Testis (tissue), 2 donors: ENCODE measurements at regions not wholly inside any gene's neighbourhood (a gene's known extent, or its start where the extent isn't known, plus 50 kb on each side); places are given as distances from the start of the nearest gene placed in this dataset.

ENCODE experiments used
- DNase-seq: peaks from one replicate; pipeline ENCODE4 v3.0.0-alpha.2; 2019
- H3K27ac ChIP-seq, 2 donors: fragments of 200-600 bp; sonication (generic); one replicate each; pipeline ENCODE4 v1.5.1; 2019
- H3K27me3 ChIP-seq: fragments of 200-600 bp; sonication (generic); one replicate; pipeline ENCODE4 v1.5.1; 2019
- H3K36me3 ChIP-seq: fragments of 200-600 bp; sonication (generic); one replicate; pipeline ENCODE4 v1.5.1; 2017; ENCODE audit warnings: low read depth; ENCODE audit errors: missing control alignments
- H3K4me1 ChIP-seq: fragments of 200-600 bp; sonication (generic); one replicate; pipeline ENCODE4 v1.5.1; 2019
- H3K4me3 ChIP-seq, 2 donors: fragments of 200-600 bp; sonication (generic); one replicate each; pipeline ENCODE4 v1.5.1; 2017 to 2019
- H3K9me3 ChIP-seq: fragments of 200-600 bp; sonication (generic); one replicate; pipeline ENCODE4 v1.5.1; 2017
- POLR2A ChIP-seq: fragments of 450-650 bp; IDR thresholded peaks from one replicate; pipeline ENCODE4 v1.6.1; 2017; ENCODE audit warnings: antibody characterized with exemption, mild to moderate bottlenecking, moderate library complexity
- WGBS, 2 donors: methylation state at CpG; one replicate each; pipeline ENCODE4 v1.1.5; 2018; 5-methylcytosine and 5-hydroxymethylcytosine counted together
- intact Hi-C: fragments of 100-400 bp; cut with DNase I; formaldehyde crosslinking; loops from one replicate; pipeline ENCODE4 v1.15.1; 2023; ENCODE audit warnings: low total_unique reads
- TF ChIP-seq, protein P1 (sequence below), 3 experiments: fragments of 450-650 bp in 2 of 3; fragments of 200-600 bp in 1 of 3; sonication (generic) in 1 of 3; IDR thresholded peaks; one replicate each; pipeline ENCODE4 v1.5.1; 2016 to 2019; ENCODE audit warnings: antibody characterized with exemption in 3 of 3, mild to moderate bottlenecking in 2 of 3, moderate library complexity in 1 of 3

DNA sequence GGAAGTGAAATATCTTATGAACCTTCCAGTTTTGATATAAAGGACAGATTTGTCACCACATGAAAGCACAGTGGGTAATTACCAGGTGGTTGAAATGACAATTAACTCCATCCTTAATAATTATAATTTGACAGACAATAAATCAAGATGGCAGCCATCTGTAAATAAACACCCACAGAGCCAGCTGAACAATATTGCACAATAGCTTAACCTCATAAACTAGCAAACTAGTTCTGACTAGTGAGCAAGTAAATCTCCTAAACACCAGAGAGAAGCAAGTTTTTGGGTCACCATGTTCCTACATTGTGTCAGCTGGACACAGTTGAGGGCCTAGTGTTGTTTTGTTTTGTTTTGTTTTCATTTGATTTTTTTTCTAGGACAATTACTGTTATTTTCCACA is 577.4 kb downstream of the ACTL7B start:
- intact Hi-C loops, result no loop called here

GRCh38 chr9:108277216-108277615 is 578.6 kb downstream of the ACTL7B start:
- H3K4me1 ChIP-seq, result no peaks in the 10 kb centered on the region
- H3K4me3 ChIP-seq, result no peak overlapping the region
- H3K27ac ChIP-seq, result no peak overlapping the region
- no peaks in the 10 kb centered on the region for H3K36me3 ChIP-seq
- no peaks in the 10 kb centered on the region for H3K9me3 ChIP-seq
- intact Hi-C loops, result no loop called here
- no peak for DNase-seq
- TF ChIP-seq, protein P1, sequence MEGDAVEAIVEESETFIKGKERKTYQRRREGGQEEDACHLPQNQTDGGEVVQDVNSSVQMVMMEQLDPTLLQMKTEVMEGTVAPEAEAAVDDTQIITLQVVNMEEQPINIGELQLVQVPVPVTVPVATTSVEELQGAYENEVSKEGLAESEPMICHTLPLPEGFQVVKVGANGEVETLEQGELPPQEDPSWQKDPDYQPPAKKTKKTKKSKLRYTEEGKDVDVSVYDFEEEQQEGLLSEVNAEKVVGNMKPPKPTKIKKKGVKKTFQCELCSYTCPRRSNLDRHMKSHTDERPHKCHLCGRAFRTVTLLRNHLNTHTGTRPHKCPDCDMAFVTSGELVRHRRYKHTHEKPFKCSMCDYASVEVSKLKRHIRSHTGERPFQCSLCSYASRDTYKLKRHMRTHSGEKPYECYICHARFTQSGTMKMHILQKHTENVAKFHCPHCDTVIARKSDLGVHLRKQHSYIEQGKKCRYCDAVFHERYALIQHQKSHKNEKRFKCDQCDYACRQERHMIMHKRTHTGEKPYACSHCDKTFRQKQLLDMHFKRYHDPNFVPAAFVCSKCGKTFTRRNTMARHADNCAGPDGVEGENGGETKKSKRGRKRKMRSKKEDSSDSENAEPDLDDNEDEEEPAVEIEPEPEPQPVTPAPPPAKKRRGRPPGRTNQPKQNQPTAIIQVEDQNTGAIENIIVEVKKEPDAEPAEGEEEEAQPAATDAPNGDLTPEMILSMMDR (IDR thresholded peaks at IDR 0.05), result no peak
- H3K27me3 ChIP-seq, result no peaks in the 10 kb centered on the region

More for the DNA sequence above, 577.4 kb downstream of the ACTL7B start:
- Histone ChIP-seq H3K27ac (peak overlapping the region in 1 of 2 donors; percentile 55), H3K36me3 (no peaks in the 10 kb centered on the region), H3K27me3 (no peaks in the 10 kb centered on the region), H3K4me3 (no peak overlapping the region), H3K9me3 (no peaks in the 10 kb centered on the region), H3K4me1 (no peaks in the 10 kb centered on the region)
- TF ChIP-seq, protein P1 (IDR thresholded peaks at IDR 0.05), result no peak
- TF ChIP-seq POLR2A, result no peak
- DNase-seq, result no peak

DNA sequence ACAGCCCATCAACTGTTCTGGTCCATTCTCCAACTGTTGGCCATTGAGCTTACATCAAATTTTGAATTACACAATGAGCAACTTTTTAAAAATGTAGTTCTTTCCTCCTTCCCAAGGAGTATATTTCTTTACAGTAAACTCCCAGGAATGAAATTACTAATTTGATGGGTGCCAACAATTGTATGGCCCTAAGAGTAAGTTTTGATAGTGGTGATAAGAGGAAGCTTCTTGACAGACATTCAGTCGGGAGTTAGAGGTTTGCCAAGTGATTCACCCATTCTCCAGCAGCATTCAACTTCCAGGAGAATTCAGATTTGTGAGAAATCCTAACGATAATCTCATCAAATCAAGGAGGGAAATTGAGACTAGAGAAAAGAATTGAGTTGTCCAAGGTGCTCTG is 579.9 kb downstream of the ACTL7B start:
- 93 to 97% methylated on average over 2 of the region's 2 CpGs for WGBS, 2 donors
- intact Hi-C loops, result no loop called here
- TF ChIP-seq, protein P1 (IDR thresholded peaks at IDR 0.05), result no peak
- no peak for TF ChIP-seq POLR2A

DNA sequence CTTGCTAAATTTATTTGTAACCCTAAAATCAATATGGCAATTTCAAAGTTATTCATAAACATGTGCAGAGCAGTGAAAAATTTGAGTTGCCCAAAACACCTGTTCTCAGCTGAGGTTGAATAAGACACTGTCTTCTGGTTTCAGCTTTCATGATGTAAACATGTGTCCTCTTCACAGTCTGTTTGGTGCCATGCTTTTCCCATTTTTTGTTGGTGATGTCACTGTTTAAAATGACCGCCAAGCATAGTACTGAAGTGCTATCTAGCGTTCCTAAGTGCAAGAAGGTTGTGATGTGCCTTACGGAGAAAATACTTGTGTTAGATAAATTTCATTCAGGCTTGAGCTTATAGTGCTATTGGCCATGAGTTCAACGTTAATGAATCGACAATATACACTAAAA is 580.8 kb downstream of the ACTL7B start:
- Histone ChIP-seq H3K27ac (no peak overlapping the region), H3K27me3 (no peaks in the 10 kb centered on the region), H3K36me3 (no peaks in the 10 kb centered on the region), H3K4me1 (no peaks in the 10 kb centered on the region), H3K9me3 (no peaks in the 10 kb centered on the region), H3K4me3 (no peak overlapping the region)
- intact Hi-C loops, result no loop called here
- no peak for DNase-seq
- 92% methylated on average over 5 of the region's 5 CpGs for WGBS, 2 donors
- TF ChIP-seq, protein P1 (IDR thresholded peaks at IDR 0.05), result no peak
- TF ChIP-seq POLR2A, result no peak

More for the DNA sequence above, 579.9 kb downstream of the ACTL7B start:
- H3K27me3 ChIP-seq, result no peaks in the 10 kb centered on the region
- no peak for DNase-seq
- H3K27ac ChIP-seq, result no peak overlapping the region
- H3K36me3 ChIP-seq, result no peaks in the 10 kb centered on the region
- no peaks in the 10 kb centered on the region for H3K4me1 ChIP-seq
- H3K4me3 ChIP-seq, result no peak overlapping the region
- H3K9me3 ChIP-seq, result no peaks in the 10 kb centered on the region

- WGBS, 2 donors, result 96 to 100% methylated on average over 2 of the region's 2 CpGs
- Histone ChIP-seq H3K36me3 (no peaks in the 10 kb centered on the region), H3K9me3 (no peaks in the 10 kb centered on the region), H3K4me1 (no peaks in the 10 kb centered on the region), H3K27ac (no peak overlapping the region), H3K4me3 (no peak overlapping the region), H3K27me3 (no peaks in the 10 kb centered on the region)
- intact Hi-C loops, result no loop called here
- DNase-seq, result no peak
- no peak for TF ChIP-seq POLR2A
- TF ChIP-seq, protein P1 (IDR thresholded peaks at IDR 0.05), result no peak
These were observed 581.8 kb downstream of the ACTL7B start for GRCh38 chr9:108273988-108274387.
